Posterior vena cava (tissue), 2 donors: ENCODE measurements at regions not wholly inside any gene's neighbourhood (a gene's known extent, or its start where the extent isn't known, plus 50 kb on each side); places are given as distances from the start of the nearest gene placed in this dataset.
"Not testable (repeated sequence)": the region's sequence is repeated elsewhere in the genome, so short reads cannot be mapped to it uniquely, and the experiment has no call there.

Experiments used
- DNase-seq: peaks from one replicate; pipeline ENCODE4 v3.0.0-alpha.2; 2020; ENCODE audit warnings: low spot score
- intact Hi-C, 2 donors: fragments of 100-400 bp; cut with DNase I; formaldehyde crosslinking; loops; one replicate each; pipeline versions ENCODE4 v1.14.1 to v1.14.2; 2022 to 2023
- donor health status: DM: yes; HTN: yes; CAD: no.
- donor health status: DM: yes; HTN: yes; CAD: no.

- intact Hi-C loops: no loop called here
- no peak for DNase-seq
Measured at GRCh38 chr18:43847164-43848091, 570.1 kb upstream of the SYT4 start.

- DNase-seq, intact Hi-C loops: not testable (repeated sequence)
Measured at GRCh38 chr18:43849831-43850230, 572.5 kb upstream of the SYT4 start.

GRCh38 chr18:43855376-43855775 lies 578.1 kb upstream of the SYT4 start:
- intact Hi-C loops: no loop called here
- DNase-seq: no peak

GRCh38 chr18:43863180-43863579 lies 585.9 kb upstream of the SYT4 start:
- intact Hi-C loops: no loop called here
- DNase-seq: no peak

- intact Hi-C loops: no loop called here
- DNase-seq: no peak
Measured at GRCh38 chr18:43866696-43867095, 589.4 kb upstream of the SYT4 start.

GRCh38 chr18:43868497-43868995 lies 591.3 kb upstream of the SYT4 start:
- DNase-seq: no peak
- intact Hi-C loops: no loop called here

GRCh38 chr18:43869451-43870008 lies 592.2 kb upstream of the SYT4 start:
- intact Hi-C loops: no loop called here

GRCh38 chr18:43870626-43871025 lies 593.3 kb upstream of the SYT4 start:
- no peak for DNase-seq
- intact Hi-C loops: no loop called here

More at GRCh38 chr18:43869451-43870008, 592.2 kb upstream of the SYT4 start:
- DNase-seq: no peak

GRCh38 chr18:43875511-43875910 lies 598.2 kb upstream of the SYT4 start:
- intact Hi-C loops: no loop called here
- DNase-seq: no peak

- intact Hi-C loops: no loop called here
Measured at GRCh38 chr18:43876286-43876685, 599.0 kb upstream of the SYT4 start.

GRCh38 chr18:43876748-43877147 lies 599.5 kb upstream of the SYT4 start:
- intact Hi-C loops: no loop called here
- DNase-seq: no peak

More at GRCh38 chr18:43876286-43876685, 599.0 kb upstream of the SYT4 start:
- DNase-seq: no peak

- intact Hi-C loops: no loop called here
- DNase-seq: no peak
Measured at GRCh38 chr18:43877616-43878321, 600.5 kb upstream of the SYT4 start.

- DNase-seq: no peak
- intact Hi-C loops: no loop called here
Measured at GRCh38 chr18:43879415-43879814, 602.1 kb upstream of the SYT4 start.

GRCh38 chr18:43882358-43883055 lies 605.2 kb upstream of the SYT4 start:
- intact Hi-C loops: no loop called here
- no peak for DNase-seq

GRCh38 chr18:43883886-43884285 lies 606.6 kb upstream of the SYT4 start:
- DNase-seq: no peak
- intact Hi-C loops: no loop called here

GRCh38 chr18:43886341-43886740 lies 609.1 kb upstream of the SYT4 start:
- intact Hi-C loops: no loop called here

GRCh38 chr18:43887491-43887890 lies 610.2 kb upstream of the SYT4 start:
- no peak for DNase-seq
- intact Hi-C loops: no loop called here

More at GRCh38 chr18:43886341-43886740, 609.1 kb upstream of the SYT4 start:
- no peak for DNase-seq

GRCh38 chr18:43888598-43888997 lies 611.3 kb upstream of the SYT4 start:
- intact Hi-C loops: no loop called here
- DNase-seq: no peak

GRCh38 chr18:43893001-43893637 lies 615.8 kb upstream of the SYT4 start:
- intact Hi-C loops: no loop called here
- DNase-seq: no peak
